ENCODE measurements at regions not wholly inside any gene's neighbourhood (a gene's known extent, or its start where the extent isn't known, plus 50 kb on each side); places are given as distances from the start of the nearest gene placed in this dataset.

- TF ChIP-seq SIN3A (IDR thresholded peaks at IDR 0.05; ENCODE audit: borderline replicate concordance in 2 of 2, control insufficient read depth in 1 of 2, low read depth in 2 of 2, low read length in 2 of 2), result no peak
These were observed 338.8 kb upstream of the PPARGC1A start (continued) for GRCh38 chr4:24228692-24229091.

- BruUV-seq (replicated peaks), result no TSS peak
- no peak overlapping the region for H3K9ac ChIP-seq (ENCODE audit: insufficient read depth in 1 of 2, low read depth in 2 of 2, low read length in 2 of 2)
- 0% methylated on average over 4 of the region's 4 CpGs for WGBS (ENCODE audit: insufficient coverage, low coverage, missing lambda C conversion rate)
- no peak overlapping the region for H3K4me3 ChIP-seq
- in situ Hi-C loops (cut with MboI), result no loop called here
- POLR2A ChIA-PET, result no interaction called here
- intact Hi-C loops (cut with micrococcal nuclease), result no loop called here
- H3K27me3 ChIP-seq (ENCODE audit: control insufficient read depth in 2 of 2, insufficient read depth in 2 of 2, low read length in 2 of 2), result no peaks in the 10 kb centered on the region
- H3K36me3 ChIP-seq (ENCODE audit: control insufficient read depth, insufficient read depth, low read length), result no peaks in the 10 kb centered on the region
- no peaks in the 10 kb centered on the region for H3K9me3 ChIP-seq (replicated peaks; ENCODE audit: control insufficient read depth, insufficient read depth, low read depth, low read length)
- H3K4me1 ChIP-seq (replicated peaks in 1 of 2; ENCODE audit: control insufficient read depth in 2 of 2, insufficient read depth in 2 of 2, low read length in 2 of 2), result no peaks in the 10 kb centered on the region
- no peaks in the 10 kb centered on the region for H3K9me1 ChIP-seq (ENCODE audit: control insufficient read depth, insufficient read depth, low read length)
- FAIRE-seq (no peak), DNase-seq (ENCODE audit: extremely low read depth in 1 of 4, low spot score in 3 of 4) (no peak), ATAC-seq (no peak)
- H4K20me1 ChIP-seq (replicated peaks; ENCODE audit: control insufficient read depth, insufficient read depth, low read length), result no peaks in the 10 kb centered on the region
- H2AFZ ChIP-seq (ENCODE audit: low read depth, low read length), result no peak overlapping the region
- H3K4me2 ChIP-seq (ENCODE audit: insufficient read depth, low read length), result no peak overlapping the region
- no peak overlapping the region for H3K27ac ChIP-seq (ENCODE audit: extremely low read depth, low read depth, low read length)
- CTCF ChIA-PET (ENCODE audit: low intra/inter-chr PET ratio), result no interaction called here
- no peaks in the 10 kb centered on the region for H3K79me2 ChIP-seq (ENCODE audit: control insufficient read depth, insufficient read depth, low read length)
- TF ChIP-seq ZNF134 (CRISPR knock-in tag; conservative IDR thresholded peaks at IDR 0.05) (no peak), RFX7 (CRISPR knock-in tag; IDR thresholded peaks at IDR 0.05) (no peak), ZBTB12 (CRISPR knock-in tag; IDR thresholded peaks at IDR 0.05) (no peak), ZBTB7A (IDR thresholded peaks at IDR 0.05; ENCODE audit: borderline replicate concordance, control insufficient read depth, low read depth, low read length) (no peak), LCOR (CRISPR knock-in tag; IDR thresholded peaks at IDR 0.05) (no peak), EZH2 (IDR thresholded peaks at IDR 0.05; ENCODE audit: borderline replicate concordance, low read depth, low read length) (no peak), EHMT2 (IDR thresholded peaks at IDR 0.05) (no peak), HMGXB4 (CRISPR knock-in tag; IDR thresholded peaks at IDR 0.05) (no peak), CREB3L1 (IDR thresholded peaks at IDR 0.05; ENCODE audit: borderline replicate concordance, low read depth) (no peak), ZNF174 (CRISPR knock-in tag; IDR thresholded peaks at IDR 0.05) (no peak)
These were observed 336.8 kb upstream of the PPARGC1A start for GRCh38 chr4:24226667-24227066.
